Kasumi-1 (cell line): ENCODE measurements at regions not wholly inside any gene's neighbourhood (a gene's known extent, or its start where the extent isn't known, plus 50 kb on each side); places are given as distances from the start of the nearest gene placed in this dataset.

Source experiments
- DNase-seq, 2 experiments: peaks; one replicate each; lab custom pipeline; 2025; lab: John Stamatoyannopoulos, UW

- no peak for DNase-seq
Measured at GRCh38 chr4:63619771-63620170, 789.5 kb downstream of the TECRL start.

- no peak for DNase-seq
Measured at GRCh38 chr4:63618883-63619718, 790.1 kb downstream of the TECRL start.

GRCh38 chr4:63607169-63607872 lies 801.9 kb downstream of the TECRL start:
- DNase-seq = no peak

GRCh38 chr4:63589796-63590195 lies 819.5 kb downstream of the TECRL start:
- no peak for DNase-seq

GRCh38 chr4:63583561-63583960 lies 825.7 kb downstream of the TECRL start:
- DNase-seq = no peak

GRCh38 chr4:63583007-63583406 lies 826.2 kb downstream of the TECRL start:
- no peak for DNase-seq

- peak in 1 of 2 experiments; percentile 1 for DNase-seq
Measured at GRCh38 chr4:63580796-63581475, 828.3 kb downstream of the TECRL start.

GRCh38 chr4:63578383-63578782 lies 830.9 kb downstream of the TECRL start:
- DNase-seq = no peak

- DNase-seq = no peak
Measured at GRCh38 chr4:63566658-63567057, 842.6 kb downstream of the TECRL start.

GRCh38 chr4:63563288-63564014 lies 845.8 kb downstream of the TECRL start:
- DNase-seq = peak; percentile 6 to 14

- no peak for DNase-seq
Measured at GRCh38 chr4:63558709-63559108, 850.5 kb downstream of the TECRL start.

GRCh38 chr4:63556332-63556731 lies 852.9 kb downstream of the TECRL start:
- DNase-seq = no peak

- no peak for DNase-seq
Measured at GRCh38 chr4:63553123-63553522, 856.1 kb downstream of the TECRL start.

- DNase-seq = no peak
Measured at GRCh38 chr4:63541828-63542227, 867.4 kb downstream of the TECRL start.

GRCh38 chr4:63529581-63530337 lies 879.5 kb downstream of the TECRL start:
- DNase-seq = no peak

- peak; percentile 32 to 51 for DNase-seq
Measured at GRCh38 chr4:63528256-63528991, 880.8 kb downstream of the TECRL start.

GRCh38 chr4:63526251-63526650 lies 883.0 kb downstream of the TECRL start:
- DNase-seq = no peak

- DNase-seq = no peak
Measured at GRCh38 chr4:63524764-63525163, 884.5 kb downstream of the TECRL start.

- DNase-seq = peak; percentile 38 to 44
Measured at GRCh38 chr4:63505714-63506460, 903.4 kb downstream of the TECRL start.

GRCh38 chr4:63493265-63493664 lies 916.0 kb downstream of the TECRL start:
- no peak for DNase-seq
